WERI-Rb-1 (cell line): ENCODE measurements at regions not wholly inside any gene's neighbourhood (a gene's known extent, or its start where the extent isn't known, plus 50 kb on each side); places are given as distances from the start of the nearest gene placed in this dataset.

Source experiments
- DNase-seq: peaks from one replicate; pipeline ENCODE4 v3.0.0-alpha.2; 2020
- H3K27ac ChIP-seq: fragments of 250-450 bp; sonication (Bioruptor Pico); 2 replicates; pipeline ENCODE4 v1.5.1; 2020; ENCODE audit warnings: mild to moderate bottlenecking, moderate library complexity
- H3K27me3 ChIP-seq: fragments of 250-450 bp; sonication (Bioruptor Pico); 2 replicates; pipeline ENCODE4 v1.5.1; 2021; ENCODE audit warnings: mild to moderate bottlenecking, low read depth, moderate library complexity; ENCODE audit not compliant: insufficient read depth, severe bottlenecking
- H3K36me3 ChIP-seq: fragments of 250-450 bp; sonication (Bioruptor Pico); 2 replicates; pipeline ENCODE4 v1.5.1; 2020; ENCODE audit warnings: mild to moderate bottlenecking, moderate library complexity
- H3K4me3 ChIP-seq: 2 replicates; pipeline ENCODE4 v1.5.1; 2011; ENCODE audit warnings: low read depth, mild to moderate bottlenecking, control low read depth, low read length
- H3K9me3 ChIP-seq: fragments of 250-450 bp; sonication (Bioruptor Pico); 2 replicates; pipeline ENCODE4 v1.5.1; 2021; ENCODE audit warnings: mild to moderate bottlenecking, moderate library complexity; ENCODE audit not compliant: severe bottlenecking
- TF ChIP-seq, protein P1 (sequence below): IDR thresholded peaks from 2 replicates; pipeline ENCODE4 v1.5.1; 2011; ENCODE audit warnings: low read depth, mild to moderate bottlenecking, control low read depth, inconsistent platforms, low read length

DNA sequence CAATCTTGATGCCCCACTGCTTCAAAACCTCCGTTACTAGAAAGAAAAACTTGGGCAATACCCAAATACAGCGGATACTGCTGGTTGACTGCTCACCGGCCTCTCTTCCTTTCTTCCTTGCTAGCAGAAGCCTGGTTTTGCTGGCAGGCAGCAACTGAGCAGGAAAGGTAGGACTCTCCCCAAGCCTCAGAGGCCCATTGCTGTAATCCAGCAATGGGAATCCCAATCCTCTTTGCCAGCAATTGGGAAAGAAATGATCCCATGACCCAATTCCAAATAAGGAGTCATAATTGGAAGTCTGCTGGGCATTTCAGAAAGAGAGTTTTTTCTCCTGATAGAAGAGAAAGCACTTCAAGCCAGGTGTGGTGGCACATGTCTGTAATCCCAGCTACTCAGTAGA is 394.5 kb downstream of the BCOR start:
- no peak overlapping the region for H3K4me3 ChIP-seq
- no peak for DNase-seq
- H3K36me3 ChIP-seq: no peaks in the 10 kb centered on the region
- TF ChIP-seq, protein P1, sequence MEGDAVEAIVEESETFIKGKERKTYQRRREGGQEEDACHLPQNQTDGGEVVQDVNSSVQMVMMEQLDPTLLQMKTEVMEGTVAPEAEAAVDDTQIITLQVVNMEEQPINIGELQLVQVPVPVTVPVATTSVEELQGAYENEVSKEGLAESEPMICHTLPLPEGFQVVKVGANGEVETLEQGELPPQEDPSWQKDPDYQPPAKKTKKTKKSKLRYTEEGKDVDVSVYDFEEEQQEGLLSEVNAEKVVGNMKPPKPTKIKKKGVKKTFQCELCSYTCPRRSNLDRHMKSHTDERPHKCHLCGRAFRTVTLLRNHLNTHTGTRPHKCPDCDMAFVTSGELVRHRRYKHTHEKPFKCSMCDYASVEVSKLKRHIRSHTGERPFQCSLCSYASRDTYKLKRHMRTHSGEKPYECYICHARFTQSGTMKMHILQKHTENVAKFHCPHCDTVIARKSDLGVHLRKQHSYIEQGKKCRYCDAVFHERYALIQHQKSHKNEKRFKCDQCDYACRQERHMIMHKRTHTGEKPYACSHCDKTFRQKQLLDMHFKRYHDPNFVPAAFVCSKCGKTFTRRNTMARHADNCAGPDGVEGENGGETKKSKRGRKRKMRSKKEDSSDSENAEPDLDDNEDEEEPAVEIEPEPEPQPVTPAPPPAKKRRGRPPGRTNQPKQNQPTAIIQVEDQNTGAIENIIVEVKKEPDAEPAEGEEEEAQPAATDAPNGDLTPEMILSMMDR: no peak
- no peak overlapping the region for H3K27ac ChIP-seq
- no peaks in the 10 kb centered on the region for H3K9me3 ChIP-seq
- no peaks in the 10 kb centered on the region for H3K27me3 ChIP-seq

DNA sequence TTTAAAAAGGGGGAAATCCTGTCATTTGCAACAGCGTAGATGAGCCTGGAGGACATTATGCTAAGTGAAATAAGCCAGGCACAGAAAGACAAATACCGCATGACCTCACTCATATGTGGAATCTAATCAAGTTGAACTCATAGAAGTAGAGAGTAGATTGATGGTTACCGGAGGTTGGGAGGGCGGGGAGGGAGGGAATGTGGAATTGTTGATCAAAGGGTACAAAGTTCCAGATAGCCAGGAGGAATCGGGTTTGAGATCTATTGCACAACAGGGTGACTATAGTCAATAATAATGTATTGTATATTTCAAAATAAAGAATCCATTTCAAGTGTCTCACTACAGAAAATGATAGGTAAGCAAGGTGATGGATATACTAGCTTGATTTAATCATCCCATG is 393.2 kb downstream of the BCOR start:
- Histone ChIP-seq H3K4me3 (no peak overlapping the region), H3K27ac (no peak overlapping the region), H3K27me3 (no peaks in the 10 kb centered on the region), H3K9me3 (peaks cover 3% of the 10 kb centered on the region), H3K36me3 (no peaks in the 10 kb centered on the region)
- TF ChIP-seq, protein P1: no peak
- no peak for DNase-seq

DNA sequence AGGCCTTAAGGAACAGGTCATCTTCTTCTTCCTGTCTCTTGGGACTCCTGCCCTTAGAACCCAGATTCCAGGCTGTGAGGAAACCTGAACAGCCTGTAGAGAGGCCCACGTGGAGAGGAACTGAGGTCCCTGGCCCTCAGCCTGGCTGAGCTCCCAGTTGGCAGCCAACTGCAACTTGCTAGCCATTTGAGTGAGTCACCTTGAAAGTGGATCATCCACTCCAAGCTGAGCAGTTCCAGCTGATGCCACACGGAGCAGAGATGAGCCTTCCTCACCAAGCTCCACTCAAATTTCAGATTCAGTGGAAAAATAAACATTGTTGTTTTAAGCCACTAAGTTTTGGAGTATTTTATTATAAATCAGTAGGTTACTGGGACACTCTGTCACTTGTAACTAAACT is 392.5 kb downstream of the BCOR start:
- TF ChIP-seq, protein P1: peak; percentile 63

DNA sequence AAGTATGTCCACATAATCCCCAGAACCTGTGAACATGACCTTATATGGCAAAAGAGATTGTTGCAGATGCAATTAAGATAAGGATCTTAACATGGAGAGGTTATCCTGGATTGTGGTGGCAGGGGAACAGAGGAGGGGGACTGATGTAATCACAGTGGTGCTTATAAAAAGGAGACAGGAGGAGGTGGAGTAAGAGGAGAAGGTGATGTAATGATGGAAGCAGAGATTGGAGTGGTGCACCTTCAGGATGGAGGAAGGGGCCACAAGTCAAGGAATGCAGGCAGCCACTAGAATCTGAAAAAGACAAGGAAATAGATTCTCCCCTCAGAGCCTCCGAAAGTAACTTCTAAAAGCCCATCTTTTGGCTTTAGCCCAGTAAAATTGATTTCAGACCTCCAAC is 388.4 kb downstream of the BCOR start:
- Histone ChIP-seq H3K9me3 (peaks cover 3% of the 10 kb centered on the region), H3K36me3 (no peaks in the 10 kb centered on the region), H3K27ac (no peak overlapping the region), H3K27me3 (no peaks in the 10 kb centered on the region), H3K4me3 (no peak overlapping the region)
- DNase-seq: no peak
- TF ChIP-seq, protein P1: no peak

More for the DNA sequence above, 392.5 kb downstream of the BCOR start:
- no peak overlapping the region for H3K27ac ChIP-seq
- DNase-seq: peak; percentile 35
- no peak overlapping the region for H3K4me3 ChIP-seq
- H3K27me3 ChIP-seq: no peaks in the 10 kb centered on the region
- peaks cover 3% of the 10 kb centered on the region for H3K9me3 ChIP-seq
- no peaks in the 10 kb centered on the region for H3K36me3 ChIP-seq

DNA sequence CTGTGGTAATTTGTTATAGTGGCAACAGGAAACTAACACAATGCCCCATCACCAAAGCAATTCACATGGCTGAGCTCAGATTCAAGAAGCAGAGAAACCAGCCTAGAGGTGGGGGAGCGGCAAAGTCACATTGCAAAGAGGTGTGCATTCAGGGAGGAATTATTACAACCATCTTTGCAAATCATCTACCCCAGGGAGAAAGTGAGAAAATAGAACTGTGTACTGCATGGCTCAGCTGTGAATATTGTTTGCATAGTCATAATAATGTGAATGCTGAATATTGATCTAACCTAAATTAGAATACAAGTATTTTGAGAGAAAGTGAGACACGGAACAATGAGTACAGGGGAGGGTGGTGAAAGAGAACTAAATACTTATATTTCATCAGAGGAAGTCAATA is 387.9 kb downstream of the BCOR start:
- Histone ChIP-seq H3K9me3 (peaks cover 3% of the 10 kb centered on the region), H3K27ac (no peak overlapping the region), H3K27me3 (no peaks in the 10 kb centered on the region), H3K36me3 (no peaks in the 10 kb centered on the region), H3K4me3 (no peak overlapping the region)
- DNase-seq: no peak
- TF ChIP-seq, protein P1: no peak

DNA sequence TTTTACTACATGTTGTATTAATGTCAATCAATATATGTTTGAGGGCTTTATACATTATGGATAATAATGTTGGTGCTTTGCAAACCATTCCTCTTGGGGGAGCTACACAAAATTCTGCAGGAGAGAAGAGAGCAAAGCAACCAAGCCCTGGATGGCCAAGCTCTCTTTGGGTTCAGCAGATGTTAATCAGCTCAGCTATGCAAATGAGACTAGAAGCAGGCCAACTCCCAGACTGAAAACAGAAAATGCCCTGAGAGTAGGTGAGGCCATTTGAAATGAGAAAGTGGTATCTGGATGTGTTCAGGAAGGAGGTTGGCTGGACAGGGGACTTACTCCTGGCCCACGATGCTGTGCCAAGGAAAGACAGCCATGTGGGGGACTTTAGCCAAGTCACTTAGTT is 387.0 kb downstream of the BCOR start:
- Histone ChIP-seq H3K4me3 (no peak overlapping the region), H3K9me3 (peaks cover 3% of the 10 kb centered on the region), H3K27ac (no peak overlapping the region), H3K36me3 (no peaks in the 10 kb centered on the region), H3K27me3 (no peaks in the 10 kb centered on the region)
- no peak for DNase-seq
- TF ChIP-seq, protein P1: no peak
